GM12878 (cell line): ENCODE measurements at regions not wholly inside any gene's neighbourhood (a gene's known extent, or its start where the extent isn't known, plus 50 kb on each side); places are given as distances from the start of the nearest gene placed in this dataset.

Experiments
- ATAC-seq: fragments of 200-7000 bp; cut with Tn5 transposase; 3 replicates; pipeline ENCODE4 v1.9.1; 2020; ENCODE audit warnings: mild to moderate bottlenecking, moderate library complexity
- BruUV-seq: library from RNA; stranded (reverse); fragments of 400-500 nt; replicated peaks from 2 replicates; lab custom pipeline; 2021; lab: Mats Ljungman, UMichigan
- CTCF ChIA-PET: fragments of 300-600 bp; sonication (Branson Sonifier 250); formaldehyde crosslinking; extraction: SDS; loops from one replicate; lab custom pipeline; 2021; ENCODE audit warnings: inconsistent platforms; lab: Yijun Ruan, JAX
- POLR2A ChIA-PET: fragments of 350-600 bp; formaldehyde crosslinking; extraction: SDS; loops from one replicate; lab custom pipeline; 2021; ENCODE audit warnings: inconsistent platforms; lab: Charles Lee
- RAD21 ChIA-PET: fragments of 300-600 bp; sonication (Branson Sonifier 250); formaldehyde crosslinking; loops from one replicate; lab custom pipeline; 2023; ENCODE audit warnings: antibody characterized with exemption; ENCODE audit not compliant: unreplicated experiment; lab: Charles Lee
- SMC1A ChIA-PET: fragments of 300-600 bp; sonication (Branson Sonifier 250); formaldehyde crosslinking; loops from one replicate; lab custom pipeline; 2023; ENCODE audit not compliant: unreplicated experiment, uncharacterized antibody; lab: Charles Lee
- DNase-seq: peaks from one replicate; pipeline ENCODE4 v3.0.0-alpha.2; 2011; ENCODE audit warnings: low read depth, low spot score
- FAIRE-seq: peaks from 3 replicates; lab custom pipeline; 2011; peaks lifted over from hg19 to GRCh38; lab: Jason Lieb, UNC
- H2AFZ ChIP-seq: 2 replicates; pipeline ENCODE4 v1.6.0; 2011; ENCODE audit warnings: low read depth, low read length, control low read depth; ENCODE audit not compliant: control insufficient read depth
- H3K27ac ChIP-seq: 2 replicates; pipeline ENCODE4 v1.5.1; 2011; ENCODE audit warnings: control low read depth; ENCODE audit not compliant: control insufficient read depth, insufficient read depth
- H3K27me3 ChIP-seq, 2 experiments: replicated peaks in 1 of 2; 2 replicates each; pipeline versions ENCODE4 v1.6.0 to v1.6.1; 2011; ENCODE audit warnings: low read length in 1 of 2; ENCODE audit not compliant: control insufficient read depth in 2 of 2, insufficient read depth in 2 of 2
- H3K36me3 ChIP-seq, 2 experiments: 2 replicates each; pipeline ENCODE4 v1.5.1; 2011; ENCODE audit warnings: low read length in 1 of 2; ENCODE audit not compliant: control insufficient read depth in 2 of 2, insufficient read depth in 2 of 2
- H3K4me1 ChIP-seq: 2 replicates; pipeline ENCODE4 v1.6.1; 2011; ENCODE audit warnings: mild to moderate bottlenecking, low read length, moderate library complexity, mixed read lengths; ENCODE audit not compliant: control insufficient read depth, insufficient read depth
- H3K4me2 ChIP-seq: 2 replicates; pipeline ENCODE4 v1.6.0; 2011; ENCODE audit warnings: control low read depth; ENCODE audit not compliant: control insufficient read depth, insufficient read depth
- H3K4me3 ChIP-seq: fragments of 200-600 bp; sonication (generic); 2 replicates; pipeline ENCODE4 v1.5.1; 2016
- H3K79me2 ChIP-seq: 2 replicates; pipeline ENCODE4 v1.6.0; 2011; ENCODE audit warnings: low read length; ENCODE audit not compliant: control insufficient read depth, insufficient read depth
- H3K9ac ChIP-seq: 2 replicates; pipeline ENCODE4 v1.8.0; 2011; ENCODE audit warnings: low read length, control low read depth, mixed read lengths; ENCODE audit not compliant: control insufficient read depth, insufficient read depth
- H3K9me3 ChIP-seq: replicated peaks from 3 replicates; pipeline ENCODE4 v1.5.1; 2011; ENCODE audit warnings: mild to moderate bottlenecking, low read length; ENCODE audit not compliant: control insufficient read depth, insufficient read depth
- H4K20me1 ChIP-seq: 2 replicates; pipeline ENCODE4 v1.6.0; 2011; ENCODE audit not compliant: control insufficient read depth, insufficient read depth
- CHD1 ChIP-seq: IDR thresholded peaks from 2 replicates; pipeline ENCODE4 v1.6.1; 2012; ENCODE audit warnings: low read depth, low read length, improper control_type of control experiment
- E2F4 ChIP-seq: IDR thresholded peaks from 2 replicates; pipeline ENCODE4 v1.6.1; 2012; ENCODE audit warnings: low read depth, low read length, improper control_type of control experiment
- E2F8 ChIP-seq: fragments of 450-650 bp; IDR thresholded peaks from 2 replicates; pipeline ENCODE4 v1.6.1; 2018; ENCODE audit warnings: mild to moderate bottlenecking, low read depth, moderate library complexity; ENCODE audit not compliant: partially characterized antibody
- EED ChIP-seq: sonication (generic); IDR thresholded peaks from 2 replicates; pipeline ENCODE4 v1.6.1; 2016; ENCODE audit warnings: antibody characterized with exemption, low read depth
- GABPA ChIP-seq: IDR thresholded peaks from 2 replicates; pipeline ENCODE4 v1.6.1; 2014; ENCODE audit warnings: antibody characterized with exemption, low read depth, mild to moderate bottlenecking, inconsistent platforms
- PRDM15 ChIP-seq: fragments of 450-650 bp; formaldehyde crosslinking; IDR thresholded peaks from 2 replicates; pipeline ENCODE4 v1.4.0; 2020; ENCODE audit warnings: mild to moderate bottlenecking, moderate library complexity
- RB1 ChIP-seq: fragments of 450-650 bp; formaldehyde crosslinking; IDR thresholded peaks from 2 replicates; pipeline ENCODE4 v1.6.1; 2017; ENCODE audit warnings: mild to moderate bottlenecking, borderline replicate concordance
- SIN3A ChIP-seq: IDR thresholded peaks from 2 replicates; pipeline ENCODE4 v1.6.1; 2012; ENCODE audit warnings: low read depth, low read length, improper control_type of control experiment
- SPI1 ChIP-seq: IDR thresholded peaks from 2 replicates; pipeline ENCODE4 v1.6.1; 2011; ENCODE audit warnings: low read depth, mild to moderate bottlenecking, low read length, moderate library complexity, borderline replicate concordance; ENCODE audit not compliant: insufficient read depth
- WGBS: methylation state at CpG from one replicate; pipeline ENCODE4 v1.1.6; 2016; ENCODE audit warnings: low lambda C conversion rate; ENCODE audit not compliant: insufficient replicate concordance, insufficient coverage; ENCODE audit errors: missing lambda C conversion rate; 5-methylcytosine and 5-hydroxymethylcytosine counted together
- in situ Hi-C: fragments of 300-500 bp; cut with MboI; formaldehyde crosslinking; loops from 9 replicates; pipeline ENCODE4 v1.14.3; 2018; ENCODE audit warnings: mixed read lengths
- intact Hi-C: fragments of 100-400 bp; cut with micrococcal nuclease; formaldehyde crosslinking; loops from one replicate; pipeline ENCODE4 v1.14.2; 2022; ENCODE audit not compliant: unreplicated experiment
- TF ChIP-seq, protein P1 (sequence below): IDR thresholded peaks from 2 replicates; pipeline ENCODE4 v1.6.1; 2011; ENCODE audit warnings: low read depth, mild to moderate bottlenecking, low read length, moderate library complexity, borderline replicate concordance; ENCODE audit errors: extremely low read depth
- TF ChIP-seq, protein P2 (sequence below): fragments of 450-650 bp; formaldehyde crosslinking; IDR thresholded peaks from 2 replicates; pipeline ENCODE4 v1.4.0; 2022; ENCODE audit warnings: mild to moderate bottlenecking, moderate library complexity

GRCh38 chr2:143840194-143840593 is 679.7 kb downstream of the ZEB2 start:
- intact Hi-C loops, result no loop called here
- Histone ChIP-seq H3K9ac (no peak overlapping the region), H3K79me2 (no peaks in the 10 kb centered on the region), H3K36me3 (no peaks in the 10 kb centered on the region), H4K20me1 (no peaks in the 10 kb centered on the region), H3K4me1 (no peaks in the 10 kb centered on the region), H3K9me3 (no peaks in the 10 kb centered on the region), H2AFZ (no peak overlapping the region), H3K27ac (no peak overlapping the region), H3K4me2 (no peak overlapping the region), H3K4me3 (no peak overlapping the region)
- POLR2A ChIA-PET, result no interaction called here
- CTCF ChIA-PET, result interaction anchor here (0.9 kb wide), 1 partner anchor 91 kb away, joined by 3 read pairs; no protein-coding TSS in a partner anchor
- RAD21 ChIA-PET, result no interaction called here
- SMC1A ChIA-PET, result interaction anchor here (1.6 kb wide), 1 partner anchor 36 kb away, joined by 5 read pairs; no protein-coding TSS in a partner anchor
- no TSS peak for BruUV-seq
- in situ Hi-C loops, result no loop called here
- no peak for DNase-seq
- no peak for FAIRE-seq
- 50% methylated on average over 2 of the region's 2 CpGs for WGBS
- ATAC-seq, result no peak
- TF ChIP-seq E2F4 (no peak), RB1 (no peak), SIN3A (no peak), CHD1 (no peak), E2F8 (no peak), EED (no peak), SPI1 (no peak), GABPA (no peak), PRDM15 (CRISPR knock-in tag) (no peak)
- TF ChIP-seq, protein P1, sequence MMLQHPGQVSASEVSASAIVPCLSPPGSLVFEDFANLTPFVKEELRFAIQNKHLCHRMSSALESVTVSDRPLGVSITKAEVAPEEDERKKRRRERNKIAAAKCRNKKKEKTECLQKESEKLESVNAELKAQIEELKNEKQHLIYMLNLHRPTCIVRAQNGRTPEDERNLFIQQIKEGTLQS, result no peak
- TF ChIP-seq, protein P2, sequence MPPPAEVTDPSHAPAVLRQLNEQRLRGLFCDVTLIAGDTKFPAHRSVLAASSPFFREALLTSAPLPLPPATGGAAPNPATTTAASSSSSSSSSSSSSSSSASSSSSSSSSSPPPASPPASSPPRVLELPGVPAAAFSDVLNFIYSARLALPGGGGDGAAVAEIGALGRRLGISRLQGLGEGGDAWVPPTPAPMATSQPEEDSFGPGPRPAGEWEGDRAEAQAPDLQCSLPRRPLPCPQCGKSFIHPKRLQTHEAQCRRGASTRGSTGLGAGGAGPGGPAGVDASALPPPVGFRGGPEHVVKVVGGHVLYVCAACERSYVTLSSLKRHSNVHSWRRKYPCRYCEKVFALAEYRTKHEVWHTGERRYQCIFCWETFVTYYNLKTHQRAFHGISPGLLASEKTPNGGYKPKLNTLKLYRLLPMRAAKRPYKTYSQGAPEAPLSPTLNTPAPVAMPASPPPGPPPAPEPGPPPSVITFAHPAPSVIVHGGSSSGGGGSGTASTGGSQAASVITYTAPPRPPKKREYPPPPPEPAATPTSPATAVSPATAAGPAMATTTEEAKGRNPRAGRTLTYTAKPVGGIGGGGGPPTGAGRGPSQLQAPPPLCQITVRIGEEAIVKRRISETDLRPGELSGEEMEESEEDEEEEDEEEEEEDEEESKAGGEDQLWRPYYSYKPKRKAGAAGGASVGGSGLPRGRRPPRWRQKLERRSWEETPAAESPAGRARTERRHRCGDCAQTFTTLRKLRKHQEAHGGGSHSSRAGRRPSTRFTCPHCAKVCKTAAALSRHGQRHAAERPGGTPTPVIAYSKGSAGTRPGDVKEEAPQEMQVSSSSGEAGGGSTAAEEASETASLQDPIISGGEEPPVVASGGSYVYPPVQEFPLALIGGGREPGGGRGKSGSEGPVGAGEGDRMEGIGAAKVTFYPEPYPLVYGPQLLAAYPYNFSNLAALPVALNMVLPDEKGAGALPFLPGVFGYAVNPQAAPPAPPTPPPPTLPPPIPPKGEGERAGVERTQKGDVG, result no peak
- TF ChIP-seq, all 136 proteins: peak for 0
- peaks cover 0 to 5% of the 10 kb centered on the region in 2 experiments; a peak in 1 of 4 replicates for H3K27me3 ChIP-seq
